ENCODE measurements at regions not wholly inside any gene's neighbourhood (a gene's known extent, or its start where the extent isn't known, plus 50 kb on each side); places are given as distances from the start of the nearest gene placed in this dataset.

- SMC1A ChIA-PET (ENCODE audit: uncharacterized antibody, unreplicated experiment): no interaction called here
These were observed 180.7 kb upstream of the SMAD3 start for GRCh38 chr15:66884661-66885237.

More at GRCh38 chr15:66884661-66885237, 180.7 kb upstream of the SMAD3 start:
- Histone ChIP-seq H4K20me1 (ENCODE audit: control insufficient read depth, insufficient read depth) (no peaks in the 10 kb centered on the region), H3K9ac (ENCODE audit: control insufficient read depth, insufficient read depth, low read length) (no peak overlapping the region), H3K27me3 (replicated peaks in 1 of 2; ENCODE audit: control insufficient read depth in 2 of 2, insufficient read depth in 2 of 2, low read length in 1 of 2) (peaks cover 0 to 4% of the 10 kb centered on the region in 2 experiments; a peak in 3 of 4 replicates), H3K4me3 (no peak overlapping the region), H3K36me3 (ENCODE audit: control insufficient read depth in 2 of 2, insufficient read depth in 2 of 2, low read length in 1 of 2) (no peaks in the 10 kb centered on the region), H3K9me3 (replicated peaks; ENCODE audit: control insufficient read depth, insufficient read depth, low read length) (no peaks in the 10 kb centered on the region), H3K4me1 (ENCODE audit: control insufficient read depth, insufficient read depth, low read length) (no peaks in the 10 kb centered on the region), H3K4me2 (ENCODE audit: control insufficient read depth, insufficient read depth) (no peak overlapping the region), H3K27ac (ENCODE audit: control insufficient read depth, insufficient read depth) (no peak overlapping the region), H3K79me2 (ENCODE audit: control insufficient read depth, insufficient read depth, low read length) (no peaks in the 10 kb centered on the region), H2AFZ (ENCODE audit: control insufficient read depth, low read depth, low read length) (no peak overlapping the region)
- DNase-seq (ENCODE audit: low read depth, low spot score): no peak
- no peak for ATAC-seq
- ChIA-PET CTCF (interaction anchor here (1.7 kb wide), 1 partner anchor 19 kb away, joined by 5 read pairs; no protein-coding TSS in a partner anchor), RAD21 (ENCODE audit: unreplicated experiment) (no interaction called here), POLR2A (interaction anchor here (0.6 kb wide), 1 partner anchor 1318 kb away, joined by 4 read pairs; no protein-coding TSS in a partner anchor)
- intact Hi-C loops (cut with micrococcal nuclease; ENCODE audit: unreplicated experiment) (no loop called here), in situ Hi-C loops (cut with MboI) (no loop called here)
- FAIRE-seq: no peak
- BruUV-seq (replicated peaks): no TSS peak
- TF ChIP-seq, protein P1, sequence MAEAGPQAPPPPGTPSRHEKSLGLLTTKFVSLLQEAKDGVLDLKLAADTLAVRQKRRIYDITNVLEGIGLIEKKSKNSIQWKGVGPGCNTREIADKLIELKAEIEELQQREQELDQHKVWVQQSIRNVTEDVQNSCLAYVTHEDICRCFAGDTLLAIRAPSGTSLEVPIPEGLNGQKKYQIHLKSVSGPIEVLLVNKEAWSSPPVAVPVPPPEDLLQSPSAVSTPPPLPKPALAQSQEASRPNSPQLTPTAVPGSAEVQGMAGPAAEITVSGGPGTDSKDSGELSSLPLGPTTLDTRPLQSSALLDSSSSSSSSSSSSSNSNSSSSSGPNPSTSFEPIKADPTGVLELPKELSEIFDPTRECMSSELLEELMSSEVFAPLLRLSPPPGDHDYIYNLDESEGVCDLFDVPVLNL (IDR thresholded peaks at IDR 0.05; ENCODE audit: low read depth, low read length): no peak
- TF ChIP-seq CHD4 (IDR thresholded peaks at IDR 0.05): no peak
- TF ChIP-seq SIN3A (IDR thresholded peaks at IDR 0.05; ENCODE audit: low read depth, low read length): no peak
- TF ChIP-seq SKIL (IDR thresholded peaks at IDR 0.05; ENCODE audit: low read depth, poor library complexity, severe bottlenecking): no peak
- TF ChIP-seq, protein P2, sequence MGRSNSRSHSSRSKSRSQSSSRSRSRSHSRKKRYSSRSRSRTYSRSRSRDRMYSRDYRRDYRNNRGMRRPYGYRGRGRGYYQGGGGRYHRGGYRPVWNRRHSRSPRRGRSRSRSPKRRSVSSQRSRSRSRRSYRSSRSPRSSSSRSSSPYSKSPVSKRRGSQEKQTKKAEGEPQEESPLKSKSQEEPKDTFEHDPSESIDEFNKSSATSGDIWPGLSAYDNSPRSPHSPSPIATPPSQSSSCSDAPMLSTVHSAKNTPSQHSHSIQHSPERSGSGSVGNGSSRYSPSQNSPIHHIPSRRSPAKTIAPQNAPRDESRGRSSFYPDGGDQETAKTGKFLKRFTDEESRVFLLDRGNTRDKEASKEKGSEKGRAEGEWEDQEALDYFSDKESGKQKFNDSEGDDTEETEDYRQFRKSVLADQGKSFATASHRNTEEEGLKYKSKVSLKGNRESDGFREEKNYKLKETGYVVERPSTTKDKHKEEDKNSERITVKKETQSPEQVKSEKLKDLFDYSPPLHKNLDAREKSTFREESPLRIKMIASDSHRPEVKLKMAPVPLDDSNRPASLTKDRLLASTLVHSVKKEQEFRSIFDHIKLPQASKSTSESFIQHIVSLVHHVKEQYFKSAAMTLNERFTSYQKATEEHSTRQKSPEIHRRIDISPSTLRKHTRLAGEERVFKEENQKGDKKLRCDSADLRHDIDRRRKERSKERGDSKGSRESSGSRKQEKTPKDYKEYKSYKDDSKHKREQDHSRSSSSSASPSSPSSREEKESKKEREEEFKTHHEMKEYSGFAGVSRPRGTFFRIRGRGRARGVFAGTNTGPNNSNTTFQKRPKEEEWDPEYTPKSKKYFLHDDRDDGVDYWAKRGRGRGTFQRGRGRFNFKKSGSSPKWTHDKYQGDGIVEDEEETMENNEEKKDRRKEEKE (IDR thresholded peaks at IDR 0.05): no peak
- TF ChIP-seq POU2F2 (IDR thresholded peaks at IDR 0.05; ENCODE audit: borderline replicate concordance, low read depth, low read length): no peak
- TF ChIP-seq SIX5 (IDR thresholded peaks at IDR 0.05; ENCODE audit: low read depth, low read length, severe bottlenecking): no peak
- WGBS (ENCODE audit: insufficient coverage, insufficient replicate concordance, low lambda C conversion rate, missing lambda C conversion rate): 36% methylated on average over 8 of the region's 8 CpGs
